SK-N-SH (cell line): ENCODE measurements at regions not wholly inside any gene's neighbourhood (a gene's known extent, or its start where the extent isn't known, plus 50 kb on each side); places are given as distances from the start of the nearest gene placed in this dataset.

Experiments used
- CTCF ChIA-PET: fragments of 300-600, 350-600 bp; formaldehyde crosslinking; extraction: SDS; loops from one replicate; lab custom pipeline; 2021; lab: Yijun Ruan, JAX
- POLR2A ChIA-PET: fragments of 350-600 bp; sonication (Branson Sonifier 250); formaldehyde crosslinking; extraction: SDS; loops from one replicate; lab custom pipeline; 2020; ENCODE audit warnings: antibody characterized with exemption, inconsistent platforms; lab: Yijun Ruan, JAX
- DNase-seq: peaks from one replicate; pipeline ENCODE4 v3.0.0; 2012
- H2AFZ ChIP-seq: fragments of 200-600 bp; sonication (generic); 2 replicates; pipeline ENCODE4 v1.8.1; 2016; ENCODE audit warnings: antibody characterized with exemption, mild to moderate bottlenecking, low read depth
- H3F3A ChIP-seq: fragments of 200-600 bp; sonication (generic); replicated peaks from 2 replicates; pipeline ENCODE3; 2016; ENCODE audit warnings: antibody characterized with exemption, mild to moderate bottlenecking; ENCODE audit not compliant: insufficient read depth
- H3K27ac ChIP-seq, 2 experiments: fragments of 200-500 bp in 1 of 2; fragments of 200-600 bp in 1 of 2; sonication (Bioruptor generic) in 1 of 2; sonication (generic), shearing (Covaris generic) in 1 of 2; 2 replicates each; pipeline versions ENCODE4 v1.5.1 to v1.6.1; 2014 to 2016; ENCODE audit warnings: low read depth in 2 of 2, inconsistent platforms in 1 of 2, low read length in 1 of 2, mild to moderate bottlenecking in 1 of 2, mixed read lengths in 1 of 2
- H3K27me3 ChIP-seq: fragments of 200-600 bp; sonication (generic), shearing (Covaris generic); 2 replicates; pipeline ENCODE4 v1.6.1; 2016; ENCODE audit warnings: mixed run types; ENCODE audit not compliant: insufficient read depth
- H3K36me3 ChIP-seq, 2 experiments: fragments of 200-500 bp in 1 of 2; fragments of 200-600 bp in 1 of 2; sonication (Bioruptor generic) in 1 of 2; sonication (generic) in 1 of 2; replicated peaks in 1 of 2; 2 replicates each; pipeline versions ENCODE3 to v1.5.1; 2014 to 2016; ENCODE audit warnings: low read length in 1 of 2, mild to moderate bottlenecking in 1 of 2; ENCODE audit not compliant: insufficient read depth in 2 of 2, control insufficient read depth in 1 of 2
- H3K4me1 ChIP-seq, 2 experiments: fragments of 200-500 bp in 1 of 2; fragments of 200-600 bp in 1 of 2; sonication (Bioruptor generic) in 1 of 2; sonication (generic), shearing (Covaris generic) in 1 of 2; 2 replicates each; pipeline versions ENCODE4 v1.5.1 to v1.6.1; 2014 to 2016; ENCODE audit warnings: low read depth in 1 of 2, low read length in 1 of 2, mixed run types in 1 of 2; ENCODE audit not compliant: insufficient read depth in 2 of 2, control insufficient read depth in 1 of 2
- H3K4me2 ChIP-seq: fragments of 200-600 bp; sonication (generic), shearing (Covaris generic); 2 replicates; pipeline ENCODE4 v1.6.1; 2017; ENCODE audit warnings: mixed run types
- H3K4me3 ChIP-seq, 2 experiments: fragments of 200-500 bp in 1 of 2; fragments of 200-600 bp in 1 of 2; sonication (Bioruptor generic) in 1 of 2; sonication (generic), shearing (Covaris generic) in 1 of 2; 2 replicates each; pipeline versions ENCODE4 v1.5.1 to v1.8.1; 2014 to 2016; ENCODE audit warnings: low read depth in 2 of 2, inconsistent platforms in 1 of 2, low read length in 1 of 2, mild to moderate bottlenecking in 1 of 2, mixed read lengths in 1 of 2, moderate library complexity in 1 of 2
- H3K79me2 ChIP-seq: fragments of 200-600 bp; sonication (generic); 2 replicates; pipeline ENCODE4 v1.8.1; 2017; ENCODE audit warnings: mild to moderate bottlenecking; ENCODE audit not compliant: insufficient read depth
- H3K9ac ChIP-seq: fragments of 200-600 bp; sonication (generic); 2 replicates; pipeline ENCODE4 v1.6.1; 2017; ENCODE audit warnings: mixed run types
- H3K9me2 ChIP-seq: fragments of 200-600 bp; sonication (generic); 2 replicates; pipeline ENCODE4 v1.6.1; 2017; ENCODE audit warnings: mixed run types
- H3K9me3 ChIP-seq: fragments of 200-600 bp; sonication (generic); 2 replicates; pipeline ENCODE4 v1.6.1; 2017; ENCODE audit warnings: mixed run types, mild to moderate bottlenecking, moderate library complexity
- H4K20me1 ChIP-seq: fragments of 200-600 bp; sonication (generic); 2 replicates; pipeline ENCODE4 v1.6.1; 2017; ENCODE audit warnings: mild to moderate bottlenecking, mixed run types; ENCODE audit not compliant: insufficient read depth
- ELF1 ChIP-seq: IDR thresholded peaks from 2 replicates; pipeline ENCODE4 v1.4.0; 2012
- EZH2phosphoT487 ChIP-seq: fragments of 200-600 bp; sonication (generic); IDR thresholded peaks from 2 replicates; pipeline ENCODE4 v1.6.1; 2017; ENCODE audit warnings: low read depth, mixed run types, mild to moderate bottlenecking, antibody characterized with exemption, moderate library complexity, borderline replicate concordance
- FOSL2 ChIP-seq: IDR thresholded peaks from 2 replicates; pipeline ENCODE4 v1.4.0; 2012; ENCODE audit warnings: low read depth, mild to moderate bottlenecking, moderate library complexity, borderline replicate concordance
- GABPA ChIP-seq: IDR thresholded peaks from 2 replicates; pipeline ENCODE4 v1.4.0; 2012; ENCODE audit warnings: low read depth, mild to moderate bottlenecking
- JUND ChIP-seq: IDR thresholded peaks from 2 replicates; pipeline ENCODE4 v1.4.0; 2012
- MEF2A ChIP-seq: IDR thresholded peaks from 2 replicates; pipeline ENCODE4 v1.4.0; 2012; ENCODE audit warnings: low read depth, borderline replicate concordance
- MXI1 ChIP-seq: IDR thresholded peaks from 2 replicates; pipeline ENCODE4 v1.6.1; 2012; ENCODE audit warnings: mild to moderate bottlenecking, low read depth, low read length, improper control_type of control experiment
- RAD21 ChIP-seq: IDR thresholded peaks from 2 replicates; pipeline ENCODE4 v1.6.1; 2012; ENCODE audit warnings: mild to moderate bottlenecking, low read length
- RCOR1 ChIP-seq: fragments of 150-350 bp; IDR thresholded peaks from 2 replicates; pipeline ENCODE4 v1.6.1; 2017; ENCODE audit warnings: antibody characterized with exemption, low read length
- RFX5 ChIP-seq: IDR thresholded peaks from 2 replicates; pipeline ENCODE4 v1.6.1; 2012; ENCODE audit warnings: mild to moderate bottlenecking, improper control_type of control experiment, low read length
- TAF1 ChIP-seq: IDR thresholded peaks from 2 replicates; pipeline ENCODE4 v1.6.1; 2012; ENCODE audit warnings: low read depth, mild to moderate bottlenecking, low read length, moderate library complexity, borderline replicate concordance
- TEAD4 ChIP-seq: IDR thresholded peaks from 2 replicates; pipeline ENCODE4 v1.4.0; 2012; ENCODE audit warnings: mild to moderate bottlenecking, borderline replicate concordance; ENCODE audit not compliant: insufficient read depth
- WGBS: methylation state at CpG from one replicate; pipeline ENCODE4 v1.1.6; 2017; ENCODE audit warnings: low lambda C conversion rate; 5-methylcytosine and 5-hydroxymethylcytosine counted together
- TF ChIP-seq, protein P1 (sequence below): IDR thresholded peaks from 2 replicates; pipeline ENCODE4 v1.4.0; 2012; ENCODE audit warnings: low read depth, borderline replicate concordance
- TF ChIP-seq, protein P2 (sequence below): fragments of 150-350 bp; IDR thresholded peaks from 2 replicates; pipeline ENCODE4 v1.6.1; 2016; ENCODE audit warnings: mild to moderate bottlenecking, low read depth, low read length
- TF ChIP-seq, protein P3 (sequence below): IDR thresholded peaks from 2 replicates; pipeline ENCODE4 v1.4.0; 2012; ENCODE audit warnings: low read depth, borderline replicate concordance
- TF ChIP-seq, protein P4 (sequence below): fragments of 150-350 bp; IDR thresholded peaks from 2 replicates; pipeline ENCODE4 v1.6.1; 2017; ENCODE audit warnings: antibody characterized with exemption, low read length, low read depth, borderline replicate concordance
- TF ChIP-seq, protein P5 (sequence below): IDR thresholded peaks from 2 replicates; pipeline ENCODE4; 2012
- TF ChIP-seq, protein P6 (sequence below): IDR thresholded peaks from 2 replicates; pipeline ENCODE4 v1.6.1; 2012; ENCODE audit warnings: mild to moderate bottlenecking, low read depth, low read length, moderate library complexity

DNA sequence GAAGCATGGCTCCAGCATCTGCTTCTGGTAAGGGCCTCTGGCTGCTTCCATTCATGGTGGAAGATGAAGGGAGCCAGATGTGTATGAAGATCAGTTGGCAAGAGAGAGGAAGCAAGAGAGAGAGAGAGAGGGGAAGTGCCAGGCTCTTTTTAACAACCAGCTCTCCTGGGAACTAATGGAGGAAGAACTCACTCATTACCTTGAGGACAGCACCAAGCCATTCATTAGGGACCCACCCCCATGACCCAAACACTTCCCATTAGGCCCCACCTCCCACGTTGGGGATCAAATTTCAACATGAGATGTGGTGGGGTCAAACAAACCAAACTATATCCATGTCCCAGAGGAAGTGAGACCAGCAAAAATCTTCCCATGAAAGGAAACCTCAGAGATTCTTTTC, 124.8 kb upstream of the SIX2 start:
- DNase-seq = no peak
- CTCF ChIA-PET = interaction anchor here (1.9 kb wide), 1 partner anchor 16 kb away, joined by 4 read pairs; no protein-coding TSS in a partner anchor

More for the DNA sequence above, 124.8 kb upstream of the SIX2 start:
- TF ChIP-seq, protein P1, sequence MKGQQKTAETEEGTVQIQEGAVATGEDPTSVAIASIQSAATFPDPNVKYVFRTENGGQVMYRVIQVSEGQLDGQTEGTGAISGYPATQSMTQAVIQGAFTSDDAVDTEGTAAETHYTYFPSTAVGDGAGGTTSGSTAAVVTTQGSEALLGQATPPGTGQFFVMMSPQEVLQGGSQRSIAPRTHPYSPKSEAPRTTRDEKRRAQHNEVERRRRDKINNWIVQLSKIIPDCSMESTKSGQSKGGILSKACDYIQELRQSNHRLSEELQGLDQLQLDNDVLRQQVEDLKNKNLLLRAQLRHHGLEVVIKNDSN = no peak
- TF ChIP-seq, protein P2, sequence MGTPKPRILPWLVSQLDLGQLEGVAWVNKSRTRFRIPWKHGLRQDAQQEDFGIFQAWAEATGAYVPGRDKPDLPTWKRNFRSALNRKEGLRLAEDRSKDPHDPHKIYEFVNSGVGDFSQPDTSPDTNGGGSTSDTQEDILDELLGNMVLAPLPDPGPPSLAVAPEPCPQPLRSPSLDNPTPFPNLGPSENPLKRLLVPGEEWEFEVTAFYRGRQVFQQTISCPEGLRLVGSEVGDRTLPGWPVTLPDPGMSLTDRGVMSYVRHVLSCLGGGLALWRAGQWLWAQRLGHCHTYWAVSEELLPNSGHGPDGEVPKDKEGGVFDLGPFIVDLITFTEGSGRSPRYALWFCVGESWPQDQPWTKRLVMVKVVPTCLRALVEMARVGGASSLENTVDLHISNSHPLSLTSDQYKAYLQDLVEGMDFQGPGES = no peak
- TF ChIP-seq GABPA = no peak
- TF ChIP-seq, protein P3, sequence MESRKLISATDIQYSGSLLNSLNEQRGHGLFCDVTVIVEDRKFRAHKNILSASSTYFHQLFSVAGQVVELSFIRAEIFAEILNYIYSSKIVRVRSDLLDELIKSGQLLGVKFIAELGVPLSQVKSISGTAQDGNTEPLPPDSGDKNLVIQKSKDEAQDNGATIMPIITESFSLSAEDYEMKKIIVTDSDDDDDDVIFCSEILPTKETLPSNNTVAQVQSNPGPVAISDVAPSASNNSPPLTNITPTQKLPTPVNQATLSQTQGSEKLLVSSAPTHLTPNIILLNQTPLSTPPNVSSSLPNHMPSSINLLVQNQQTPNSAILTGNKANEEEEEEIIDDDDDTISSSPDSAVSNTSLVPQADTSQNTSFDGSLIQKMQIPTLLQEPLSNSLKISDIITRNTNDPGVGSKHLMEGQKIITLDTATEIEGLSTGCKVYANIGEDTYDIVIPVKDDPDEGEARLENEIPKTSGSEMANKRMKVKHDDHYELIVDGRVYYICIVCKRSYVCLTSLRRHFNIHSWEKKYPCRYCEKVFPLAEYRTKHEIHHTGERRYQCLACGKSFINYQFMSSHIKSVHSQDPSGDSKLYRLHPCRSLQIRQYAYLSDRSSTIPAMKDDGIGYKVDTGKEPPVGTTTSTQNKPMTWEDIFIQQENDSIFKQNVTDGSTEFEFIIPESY = no peak
- no peak for TF ChIP-seq JUND
- TF ChIP-seq EZH2phosphoT487 = no peak
- no peak for TF ChIP-seq TEAD4
- TF ChIP-seq RCOR1 = no peak
- no peak for TF ChIP-seq TAF1
- TF ChIP-seq, protein P4, sequence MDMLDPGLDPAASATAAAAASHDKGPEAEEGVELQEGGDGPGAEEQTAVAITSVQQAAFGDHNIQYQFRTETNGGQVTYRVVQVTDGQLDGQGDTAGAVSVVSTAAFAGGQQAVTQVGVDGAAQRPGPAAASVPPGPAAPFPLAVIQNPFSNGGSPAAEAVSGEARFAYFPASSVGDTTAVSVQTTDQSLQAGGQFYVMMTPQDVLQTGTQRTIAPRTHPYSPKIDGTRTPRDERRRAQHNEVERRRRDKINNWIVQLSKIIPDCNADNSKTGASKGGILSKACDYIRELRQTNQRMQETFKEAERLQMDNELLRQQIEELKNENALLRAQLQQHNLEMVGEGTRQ = no peak
- no peak for TF ChIP-seq RAD21
- no peak for TF ChIP-seq RFX5
- TF ChIP-seq, protein P5, sequence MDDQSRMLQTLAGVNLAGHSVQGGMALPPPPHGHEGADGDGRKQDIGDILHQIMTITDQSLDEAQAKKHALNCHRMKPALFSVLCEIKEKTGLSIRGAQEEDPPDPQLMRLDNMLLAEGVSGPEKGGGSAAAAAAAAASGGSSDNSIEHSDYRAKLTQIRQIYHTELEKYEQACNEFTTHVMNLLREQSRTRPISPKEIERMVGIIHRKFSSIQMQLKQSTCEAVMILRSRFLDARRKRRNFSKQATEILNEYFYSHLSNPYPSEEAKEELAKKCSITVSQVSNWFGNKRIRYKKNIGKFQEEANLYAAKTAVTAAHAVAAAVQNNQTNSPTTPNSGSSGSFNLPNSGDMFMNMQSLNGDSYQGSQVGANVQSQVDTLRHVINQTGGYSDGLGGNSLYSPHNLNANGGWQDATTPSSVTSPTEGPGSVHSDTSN = no peak
- TF ChIP-seq, protein P6, sequence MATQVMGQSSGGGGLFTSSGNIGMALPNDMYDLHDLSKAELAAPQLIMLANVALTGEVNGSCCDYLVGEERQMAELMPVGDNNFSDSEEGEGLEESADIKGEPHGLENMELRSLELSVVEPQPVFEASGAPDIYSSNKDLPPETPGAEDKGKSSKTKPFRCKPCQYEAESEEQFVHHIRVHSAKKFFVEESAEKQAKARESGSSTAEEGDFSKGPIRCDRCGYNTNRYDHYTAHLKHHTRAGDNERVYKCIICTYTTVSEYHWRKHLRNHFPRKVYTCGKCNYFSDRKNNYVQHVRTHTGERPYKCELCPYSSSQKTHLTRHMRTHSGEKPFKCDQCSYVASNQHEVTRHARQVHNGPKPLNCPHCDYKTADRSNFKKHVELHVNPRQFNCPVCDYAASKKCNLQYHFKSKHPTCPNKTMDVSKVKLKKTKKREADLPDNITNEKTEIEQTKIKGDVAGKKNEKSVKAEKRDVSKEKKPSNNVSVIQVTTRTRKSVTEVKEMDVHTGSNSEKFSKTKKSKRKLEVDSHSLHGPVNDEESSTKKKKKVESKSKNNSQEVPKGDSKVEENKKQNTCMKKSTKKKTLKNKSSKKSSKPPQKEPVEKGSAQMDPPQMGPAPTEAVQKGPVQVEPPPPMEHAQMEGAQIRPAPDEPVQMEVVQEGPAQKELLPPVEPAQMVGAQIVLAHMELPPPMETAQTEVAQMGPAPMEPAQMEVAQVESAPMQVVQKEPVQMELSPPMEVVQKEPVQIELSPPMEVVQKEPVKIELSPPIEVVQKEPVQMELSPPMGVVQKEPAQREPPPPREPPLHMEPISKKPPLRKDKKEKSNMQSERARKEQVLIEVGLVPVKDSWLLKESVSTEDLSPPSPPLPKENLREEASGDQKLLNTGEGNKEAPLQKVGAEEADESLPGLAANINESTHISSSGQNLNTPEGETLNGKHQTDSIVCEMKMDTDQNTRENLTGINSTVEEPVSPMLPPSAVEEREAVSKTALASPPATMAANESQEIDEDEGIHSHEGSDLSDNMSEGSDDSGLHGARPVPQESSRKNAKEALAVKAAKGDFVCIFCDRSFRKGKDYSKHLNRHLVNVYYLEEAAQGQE = no peak
- TF ChIP-seq MXI1 = no peak
- no peak for TF ChIP-seq ELF1
- no peak for TF ChIP-seq FOSL2
- TF ChIP-seq MEF2A = no peak
- Histone ChIP-seq H3K4me2 (no peak overlapping the region), H3K36me3 (no peaks in the 10 kb centered on the region), H3K9ac (no peak overlapping the region), H3K4me3 (no peak overlapping the region), H3K27ac (no peak overlapping the region), H3F3A (peaks cover 5% of the 10 kb centered on the region), H4K20me1 (no peaks in the 10 kb centered on the region), H2AFZ (peak overlapping the region; percentile 14; the same call in 1 of the 2 replicates), H3K27me3 (no peaks in the 10 kb centered on the region), H3K79me2 (no peaks in the 10 kb centered on the region), H3K4me1 (peaks cover 8 to 24% of the 10 kb centered on the region in 2 experiments; a peak in 3 of 4 replicates), H3K9me3 (no peaks in the 10 kb centered on the region), H3K9me2 (no peaks in the 10 kb centered on the region)
- 10% methylated on average over 1 of the region's 1 CpG for WGBS
- POLR2A ChIA-PET = no interaction called here
